ENCODE measurements at regions not wholly inside any gene's neighbourhood (a gene's known extent, or its start where the extent isn't known, plus 50 kb on each side); places are given as distances from the start of the nearest gene placed in this dataset.

GRCh38 chr5:103623425-103623824 lies 60.8 kb upstream of the NUDT12 start:
- DNase-seq: no peak
- ATAC-seq: no peak

GRCh38 chr5:103621548-103621930 lies 59.0 kb upstream of the NUDT12 start:
- no peak for ATAC-seq
- DNase-seq: no peak

DNA sequence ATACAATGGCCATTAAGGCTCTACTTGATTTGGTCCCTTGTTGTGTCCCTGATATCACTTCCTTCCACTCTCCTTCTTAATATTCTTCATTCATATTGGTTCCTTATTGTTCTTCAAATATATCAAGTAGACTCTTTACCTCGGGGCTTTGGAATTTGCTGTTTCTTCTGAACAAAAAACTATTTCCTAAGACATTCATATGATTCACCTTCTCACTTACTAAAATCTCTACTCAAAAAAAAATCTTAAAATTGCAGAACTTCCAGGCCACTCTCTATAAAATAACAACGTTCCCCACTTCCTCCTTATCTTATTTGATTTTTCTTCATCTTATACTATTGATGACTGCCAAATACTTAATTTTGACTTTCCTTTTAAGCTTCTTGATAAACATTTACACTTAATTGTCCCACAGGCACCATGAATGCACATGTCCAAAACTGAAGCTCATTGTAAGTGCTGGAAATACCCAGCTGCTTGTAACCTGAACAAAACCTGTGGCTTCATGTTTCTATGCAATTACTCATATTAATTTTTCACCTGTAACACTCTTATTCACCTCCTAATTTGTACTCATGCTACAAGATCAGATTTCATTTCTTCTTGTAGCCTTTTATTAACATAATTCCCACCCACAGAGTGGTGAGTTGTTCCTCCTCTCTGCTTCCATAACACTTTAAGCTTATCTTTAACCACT lies 58.4 kb upstream of the NUDT12 start:
- ATAC-seq: no peak
- no peak for DNase-seq

- DNase-seq: no peak
- no peak for ATAC-seq
These were observed 55.3 kb upstream of the NUDT12 start for GRCh38 chr5:103617913-103618312.

GRCh38 chr5:103617090-103617489 lies 54.5 kb upstream of the NUDT12 start:
- DNase-seq (no peak), ATAC-seq (no peak)

DNA sequence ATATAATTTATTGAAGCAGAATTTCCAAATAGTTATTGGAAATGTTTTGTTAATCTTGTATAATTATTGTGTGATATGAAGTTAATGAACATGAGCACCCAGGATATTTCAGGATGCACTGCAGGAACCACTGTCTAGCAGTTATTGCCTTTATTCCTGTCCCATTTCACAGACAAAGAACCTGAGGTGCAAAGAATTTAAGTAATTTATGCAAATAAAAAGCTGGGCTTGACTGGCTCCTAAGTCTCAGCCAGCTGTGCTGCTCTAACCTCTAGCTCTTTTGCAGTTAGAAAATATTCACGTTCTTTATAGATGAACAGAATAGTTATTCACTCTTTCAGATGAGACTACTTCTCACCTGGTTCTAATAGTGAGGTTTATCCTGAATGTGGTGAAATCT lies 50.0 kb upstream of the NUDT12 start:
- ATAC-seq (no peak), DNase-seq (no peak)
